RPMI8226 (cell line): ENCODE measurements at regions not wholly inside any gene's neighbourhood (a gene's known extent, or its start where the extent isn't known, plus 50 kb on each side); places are given as distances from the start of the nearest gene placed in this dataset.
"Not testable (repeated sequence)": the region's sequence is repeated elsewhere in the genome, so short reads cannot be mapped to it uniquely, and the experiment has no call there.

Experiments
- DNase-seq: peaks from one replicate; pipeline ENCODE4 v3.0.0-alpha.2; 2015

DNA sequence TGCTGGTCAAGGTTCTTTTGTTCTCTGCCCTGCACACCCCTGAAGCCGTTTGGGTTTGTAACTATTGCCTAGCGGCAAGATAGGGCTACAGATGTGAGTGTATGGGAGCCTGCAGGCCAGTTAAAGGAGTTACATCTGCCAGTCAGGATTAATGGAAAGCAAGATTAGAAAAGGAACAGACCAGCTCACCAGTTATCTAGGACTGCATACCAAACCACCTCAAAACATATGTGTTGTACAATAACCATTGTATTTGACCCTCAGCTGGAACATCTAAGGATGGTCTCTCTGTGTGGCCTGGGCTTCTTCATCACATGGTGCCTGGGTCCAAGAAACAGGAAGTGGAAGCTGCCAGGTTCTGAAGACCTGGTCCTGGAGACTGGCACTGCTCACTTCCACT, 52.5 kb upstream of the FBXO28 start:
- DNase-seq: no peak

DNA sequence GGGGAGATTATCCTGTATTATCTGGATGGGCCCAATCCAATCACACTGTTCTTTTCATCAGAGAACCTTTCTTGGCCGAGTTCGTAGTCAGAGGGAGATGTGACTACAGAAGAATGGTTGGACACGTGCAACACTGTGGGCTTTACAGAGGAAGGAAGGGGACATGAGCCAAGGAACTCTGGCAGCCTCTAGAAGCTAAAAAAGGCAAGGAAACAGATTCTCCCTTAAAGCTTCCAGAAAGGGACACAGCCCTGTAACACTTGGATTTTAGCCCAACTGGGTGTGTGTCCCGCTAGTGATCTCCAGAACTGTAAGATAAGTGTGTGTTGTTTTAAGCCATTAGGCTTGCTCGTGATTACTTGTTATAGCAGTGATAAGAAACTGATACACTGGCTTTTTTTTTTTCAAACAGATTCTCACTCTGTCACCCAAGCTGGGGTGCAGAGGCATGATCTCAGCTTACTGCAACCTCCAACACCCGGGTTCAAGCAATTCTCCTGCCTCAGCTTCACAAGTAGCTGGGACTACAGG, 53.9 kb upstream of the FBXO28 start:
- DNase-seq: no peak

DNA sequence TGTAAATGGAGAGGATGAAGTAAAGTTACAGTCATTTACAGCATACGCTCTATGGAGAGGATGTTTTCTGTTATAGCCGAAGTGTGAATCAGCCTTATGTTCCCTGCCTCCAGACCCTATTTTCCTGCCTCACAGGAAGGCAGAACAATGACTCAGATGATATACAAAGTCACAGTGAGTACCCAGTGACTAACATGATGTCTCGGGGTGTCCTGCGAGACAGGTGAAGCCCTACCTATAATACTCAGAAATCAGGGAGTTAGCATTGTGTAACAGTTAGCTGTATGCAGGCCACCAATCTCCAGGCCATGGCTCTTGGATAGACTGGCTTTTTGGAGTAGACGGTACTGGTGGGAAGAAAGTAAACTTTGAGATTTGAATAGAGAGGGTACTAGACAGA, 55.6 kb upstream of the FBXO28 start:
- DNase-seq: no peak

DNA sequence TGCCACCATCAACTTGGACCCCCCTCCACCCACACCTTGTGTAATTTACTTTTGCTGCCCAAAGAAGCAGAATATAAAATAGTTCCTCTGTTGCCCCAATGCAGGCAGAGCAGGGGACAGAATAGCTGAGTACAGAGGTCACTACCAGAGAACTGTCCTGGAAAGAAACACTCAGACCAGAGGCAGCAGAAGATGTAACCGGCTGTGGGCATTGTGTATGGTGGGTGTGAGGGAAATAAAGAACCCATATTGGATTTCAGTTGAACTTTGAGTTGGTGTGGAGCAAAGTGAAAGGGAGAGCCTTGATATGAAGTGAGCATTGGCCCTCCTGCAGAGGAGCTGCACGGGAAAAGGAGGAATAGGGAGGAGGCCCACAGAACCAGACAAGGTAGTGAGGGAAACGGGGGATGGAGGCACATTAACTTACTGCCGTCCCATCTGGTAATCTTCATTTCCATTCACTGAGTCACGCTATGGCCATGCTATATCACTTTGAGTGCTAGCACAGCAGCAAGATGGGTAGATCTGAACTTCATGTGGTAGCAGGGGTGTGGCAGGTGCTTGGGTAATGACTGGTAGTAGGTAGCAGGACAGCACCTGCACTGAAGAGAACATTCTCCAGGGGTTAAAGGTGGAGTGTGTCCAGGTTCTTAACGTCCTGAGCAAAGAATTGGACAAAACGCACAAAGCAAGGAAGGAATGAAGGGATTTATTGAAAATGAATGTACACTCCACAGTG, 56.3 kb upstream of the FBXO28 start:
- no peak for DNase-seq

DNA sequence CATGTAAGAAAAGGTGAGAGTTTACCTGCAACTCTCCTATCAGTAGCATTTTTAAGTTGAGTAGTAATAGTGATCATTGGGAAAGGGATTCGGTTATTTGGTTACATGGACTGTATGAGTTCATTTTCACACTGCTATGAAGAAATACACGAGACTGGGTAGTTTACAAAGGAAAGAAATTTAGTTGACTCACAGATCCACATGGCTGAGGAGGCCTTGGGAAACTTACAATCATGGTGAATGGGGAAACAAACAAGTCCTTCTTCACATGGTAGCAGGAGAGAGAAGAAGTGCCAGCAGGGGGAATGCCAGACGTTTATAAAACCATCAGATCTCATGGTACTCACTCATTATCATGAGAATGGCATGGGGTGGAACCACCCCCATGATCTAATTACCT, 59.3 kb upstream of the FBXO28 start:
- DNase-seq: no peak

DNA sequence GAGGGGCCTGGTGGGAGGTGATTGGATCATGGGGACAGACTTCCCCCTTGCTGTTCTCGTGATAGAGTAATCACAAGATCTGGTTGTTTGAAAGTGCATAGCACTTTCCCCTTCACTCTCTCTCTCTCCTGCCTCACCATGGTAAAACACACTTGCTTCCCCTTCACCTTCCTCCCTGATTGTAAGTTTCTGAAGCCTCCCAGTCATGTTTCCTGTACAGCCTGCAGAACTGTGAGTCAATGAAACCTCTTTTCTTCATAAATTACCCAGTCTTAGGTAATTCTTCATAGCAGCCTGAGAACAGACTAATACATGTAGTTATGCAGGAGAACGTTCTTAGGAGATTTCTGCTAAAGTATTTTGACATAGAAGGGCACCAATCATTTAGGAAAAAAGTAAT, 59.9 kb upstream of the FBXO28 start:
- no peak for DNase-seq

DNA sequence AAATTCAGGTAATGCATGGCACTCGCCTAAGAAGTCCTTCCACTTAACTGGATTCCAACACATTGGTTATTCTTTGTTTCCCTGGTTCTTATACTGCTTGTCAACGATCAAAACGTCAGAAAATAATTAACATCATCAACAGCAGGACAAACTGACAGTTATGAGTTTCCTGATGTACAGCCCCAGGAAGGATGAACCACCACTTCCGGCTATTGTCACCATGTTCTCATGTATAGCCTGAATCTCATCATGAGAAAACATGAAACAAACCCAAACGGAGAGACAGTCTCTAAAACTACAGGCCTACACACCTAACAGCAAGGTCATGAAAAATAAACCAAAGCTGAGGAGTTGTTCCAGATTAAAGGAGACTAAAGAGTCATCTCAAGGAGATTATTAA, 60.5 kb upstream of the FBXO28 start:
- DNase-seq: no peak

DNA sequence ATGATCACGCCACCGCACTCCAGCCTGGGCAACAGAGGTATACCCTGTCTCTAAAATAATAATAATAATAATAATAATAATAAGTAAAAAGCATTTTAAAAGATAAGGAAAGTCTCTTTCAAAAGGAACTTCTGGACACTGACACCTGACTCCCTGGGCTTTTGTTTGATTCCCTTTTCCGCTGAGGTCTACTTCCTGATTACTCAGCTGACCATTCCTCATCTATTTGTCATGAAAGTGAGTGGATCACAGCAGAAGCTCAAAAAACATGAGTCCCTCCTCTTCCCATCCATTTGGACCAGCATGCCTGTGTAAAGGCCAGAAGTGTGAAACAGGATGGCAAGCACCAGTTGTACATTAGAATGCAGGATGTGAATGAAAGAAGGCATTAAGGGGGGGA, 61.1 kb upstream of the FBXO28 start:
- no peak for DNase-seq

DNA sequence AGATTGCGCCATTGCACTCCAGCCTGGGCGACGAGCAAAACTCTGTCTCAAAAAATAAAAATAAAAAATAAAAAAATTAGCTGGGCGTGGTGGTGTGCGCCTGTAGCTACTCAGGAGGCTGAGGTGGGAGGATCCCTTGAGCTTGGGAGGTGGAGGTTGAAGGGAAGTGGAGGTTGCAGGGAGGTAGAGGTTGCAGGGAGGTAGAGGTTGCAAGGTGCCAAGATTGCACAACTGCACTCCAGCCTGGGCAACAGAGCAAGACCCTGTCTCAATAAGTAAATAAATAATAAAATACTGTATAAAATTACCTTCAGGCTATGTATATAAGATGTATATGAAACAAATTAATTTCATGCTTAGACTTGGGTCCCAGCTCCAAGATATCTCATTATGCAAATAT, 62.1 kb upstream of the FBXO28 start:
- DNase-seq: not testable (repeated sequence)

DNA sequence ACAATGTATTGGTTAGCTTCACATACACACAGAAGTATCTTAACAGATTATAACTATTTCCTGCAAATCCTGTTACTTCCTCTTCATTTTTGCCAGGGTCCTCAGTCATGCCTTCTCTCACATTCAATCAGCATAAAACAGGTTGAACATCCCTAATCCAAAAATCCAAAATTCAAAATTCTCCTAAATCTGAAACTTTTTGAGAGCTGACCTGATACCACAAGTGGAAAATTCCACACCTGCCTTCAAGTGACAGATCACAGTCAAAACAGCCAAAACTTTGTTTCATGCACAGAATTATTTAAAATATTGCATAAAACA, 62.9 kb upstream of the FBXO28 start:
- no peak for DNase-seq

DNA sequence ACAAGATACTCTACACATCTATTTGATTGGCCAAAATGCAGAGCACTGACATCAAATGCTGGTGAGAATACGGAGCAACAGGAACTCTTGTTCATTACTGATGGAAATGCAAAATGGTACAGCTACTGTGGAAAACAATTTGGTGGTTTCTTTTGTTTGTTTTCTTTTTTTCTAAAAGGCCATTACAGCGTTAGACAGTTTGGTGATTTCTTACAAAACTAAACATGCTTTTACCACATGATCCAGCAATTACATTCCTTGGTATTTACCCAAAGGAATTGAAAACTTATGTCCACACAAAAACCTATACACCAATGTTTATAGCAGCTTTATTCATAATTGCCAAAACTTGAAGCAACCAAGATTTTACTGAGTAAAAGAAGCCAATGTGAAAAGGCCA, 66.4 kb upstream of the FBXO28 start:
- DNase-seq: no peak

DNA sequence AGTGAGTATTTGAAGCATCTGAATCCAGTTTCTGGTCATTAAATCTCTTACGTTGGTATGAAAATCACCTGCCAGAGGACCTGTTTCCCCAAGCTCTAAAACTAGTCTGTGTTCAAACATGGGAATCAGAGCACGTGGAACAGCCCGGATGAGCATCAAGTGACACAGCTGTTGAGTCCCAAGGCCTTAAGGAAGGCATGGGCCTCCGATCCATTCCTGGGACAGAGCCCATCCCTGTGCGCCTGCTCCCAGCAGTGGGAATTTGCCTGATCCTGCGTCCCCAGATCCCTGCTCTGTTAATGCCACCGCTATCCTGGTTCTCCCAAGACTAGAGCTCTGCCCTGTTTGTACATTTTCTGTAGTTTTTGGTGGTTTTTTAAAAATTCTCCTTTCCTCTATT, 68.4 kb upstream of the FBXO28 start:
- DNase-seq: no peak

DNA sequence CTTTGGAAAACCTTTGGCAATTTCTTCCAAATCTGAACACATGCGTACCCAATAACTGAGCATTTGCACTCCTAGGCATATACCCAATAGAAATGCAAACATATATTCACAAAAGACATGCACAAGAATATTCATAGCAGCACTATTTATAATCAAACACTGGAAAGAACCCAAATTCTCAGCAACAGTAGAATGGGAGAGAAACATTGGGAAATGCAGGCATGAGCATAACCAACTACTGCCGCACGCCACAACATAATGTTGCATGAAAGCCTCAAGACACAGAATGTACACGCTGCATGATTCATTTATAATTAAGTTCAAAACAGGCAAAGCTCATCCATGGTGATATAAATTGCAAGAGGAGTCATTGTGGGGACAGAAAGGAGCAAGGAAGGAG, 69.5 kb upstream of the FBXO28 start:
- DNase-seq: no peak

DNA sequence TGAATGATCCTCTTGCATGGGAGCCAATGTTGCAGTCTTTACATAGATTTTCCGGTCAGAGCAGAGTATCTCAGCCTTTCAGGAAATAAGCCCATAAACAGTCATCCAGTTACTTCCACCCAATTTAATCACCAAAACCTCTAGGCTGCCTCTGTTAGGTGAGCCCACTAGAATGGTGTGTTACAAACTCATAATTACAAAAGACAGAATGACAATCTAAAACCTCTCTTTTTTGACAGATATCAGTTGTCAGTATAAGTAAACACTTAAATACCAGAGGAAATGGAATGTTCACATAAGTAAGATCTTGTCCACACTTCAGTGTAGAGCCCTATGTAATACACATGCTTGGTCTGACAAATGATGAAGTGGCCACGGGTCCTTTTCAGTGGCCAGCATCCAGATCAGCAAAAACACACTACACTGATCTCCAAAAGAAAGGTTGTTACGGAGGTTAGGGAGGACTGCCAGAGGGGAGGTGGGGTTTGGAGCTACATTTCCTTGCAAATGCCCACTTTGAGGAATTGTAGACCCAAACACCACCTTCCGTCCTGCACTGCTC, 71.3 kb upstream of the FBXO28 start:
- no peak for DNase-seq

DNA sequence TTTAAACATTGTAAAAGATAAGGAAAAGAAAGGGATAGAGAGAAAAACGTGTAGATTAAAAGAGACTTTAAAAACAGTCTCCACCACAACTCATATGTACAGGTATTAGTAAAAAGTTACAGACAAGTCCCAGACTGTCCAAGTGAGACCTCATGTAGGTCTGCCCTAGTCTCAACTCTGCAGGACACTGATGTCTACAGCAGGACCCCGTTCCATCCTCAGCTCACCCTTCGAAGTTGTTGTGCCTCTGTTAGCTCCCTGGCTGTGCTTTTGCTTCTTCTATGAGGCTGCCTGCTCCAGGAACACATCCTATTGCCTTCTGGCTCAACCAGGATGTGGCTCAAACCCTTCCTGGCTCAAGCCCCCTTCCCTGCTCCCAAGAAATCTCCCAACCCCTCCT, 72.9 kb upstream of the FBXO28 start:
- no peak for DNase-seq

DNA sequence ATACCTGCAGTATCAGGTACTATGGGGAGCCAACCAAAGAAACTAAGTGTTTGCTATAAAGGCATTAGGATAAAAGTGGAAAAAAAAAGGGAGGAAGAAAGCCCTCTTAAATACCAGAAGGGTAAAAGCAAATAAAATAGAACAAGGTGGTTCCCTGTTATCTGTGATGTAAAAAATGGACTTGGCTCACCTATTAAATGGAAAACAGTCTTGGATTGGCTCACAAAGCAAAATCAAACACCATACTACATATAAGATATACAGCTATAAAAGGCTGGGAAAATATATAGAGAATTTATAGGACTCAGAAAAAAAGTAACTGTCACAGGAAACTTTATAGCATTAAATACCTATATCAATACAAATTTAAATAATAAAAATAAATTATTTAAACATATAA, 73.5 kb upstream of the FBXO28 start:
- DNase-seq: not testable (repeated sequence)

DNA sequence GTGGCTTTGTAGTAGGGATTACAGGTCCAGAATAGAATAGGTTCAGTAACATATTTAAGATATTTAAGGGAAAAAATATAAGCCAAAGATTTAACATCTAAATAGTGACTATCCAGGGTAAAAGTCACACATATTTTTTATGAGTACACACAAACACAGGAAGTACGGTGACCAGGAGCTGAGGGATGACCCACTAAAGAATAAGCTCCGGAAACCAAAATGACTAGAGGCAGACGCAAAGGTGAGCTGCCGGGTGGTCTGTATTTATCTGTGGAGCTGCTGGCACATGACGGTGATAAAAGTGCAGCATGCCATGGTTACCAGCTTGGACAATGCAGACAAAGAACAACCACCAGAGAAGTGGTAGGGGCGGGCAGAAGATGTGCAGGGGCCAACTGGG, 73.9 kb upstream of the FBXO28 start:
- DNase-seq: not testable (repeated sequence)

DNA sequence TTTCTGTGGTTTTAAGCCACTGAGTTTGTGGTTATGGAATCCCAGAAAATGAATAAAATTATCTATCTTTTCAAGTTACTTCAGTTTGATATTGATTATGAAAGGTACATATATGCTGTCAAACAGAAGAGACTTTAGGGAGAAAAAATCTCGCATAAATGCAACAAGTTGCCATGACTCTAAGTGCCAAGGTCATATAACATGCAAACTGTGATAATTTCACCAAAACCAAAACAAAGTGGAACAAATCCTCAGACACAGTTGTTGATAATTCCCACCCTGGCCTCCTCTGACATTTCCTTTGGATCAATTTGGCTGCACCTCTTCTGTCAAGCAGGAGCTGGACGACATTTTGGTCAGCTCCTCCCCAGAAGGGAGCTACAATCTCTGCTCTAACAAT, 75.1 kb upstream of the FBXO28 start:
- DNase-seq: not testable (repeated sequence)

DNA sequence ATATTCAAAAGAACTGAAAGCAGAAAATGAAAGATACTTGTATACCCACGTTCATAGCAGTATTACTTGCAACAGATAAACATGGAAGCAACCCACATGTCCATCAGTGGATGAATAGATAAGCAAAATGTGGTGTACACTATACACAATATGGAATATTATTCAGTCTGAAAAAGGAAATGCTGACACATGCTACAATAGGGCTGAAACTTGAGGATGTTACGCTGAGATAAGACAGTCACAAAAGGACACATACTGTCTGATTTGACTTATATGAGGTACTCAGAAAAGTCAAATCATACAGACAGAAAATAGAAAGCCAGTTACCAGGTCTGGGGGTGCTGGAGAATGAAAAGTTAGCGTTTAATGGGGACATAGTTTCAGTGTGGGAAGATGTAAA, 76.5 kb upstream of the FBXO28 start:
- DNase-seq: not testable (repeated sequence)

DNA sequence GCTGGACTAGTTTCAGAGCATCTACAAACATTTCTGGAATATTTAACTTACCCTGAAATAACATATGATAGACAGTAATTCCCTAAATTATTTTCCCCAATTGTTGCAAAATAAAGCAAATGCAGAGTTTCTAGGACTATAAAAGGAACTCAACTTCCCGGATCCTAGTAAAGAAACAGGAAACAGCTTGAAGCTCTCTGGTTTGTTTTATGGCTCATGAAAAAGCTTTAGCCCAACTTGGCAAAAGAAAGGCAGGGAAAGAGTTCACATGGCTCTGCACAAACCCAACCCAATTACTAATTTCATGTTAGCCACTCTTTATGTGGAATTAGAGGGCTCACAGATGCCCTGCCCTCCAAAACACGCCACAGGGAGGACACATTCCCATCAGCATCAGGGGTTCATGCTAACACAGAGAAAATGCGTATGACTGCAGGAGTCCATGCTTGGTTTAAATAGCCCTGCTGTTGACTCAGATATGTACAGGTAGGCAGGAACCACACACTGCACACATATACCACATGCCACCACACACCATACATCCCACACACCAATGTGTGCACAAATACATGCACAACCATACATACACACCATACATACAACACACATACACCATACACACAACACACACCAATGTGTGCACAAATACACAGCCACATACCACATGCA, 81.2 kb upstream of the FBXO28 start:
- not testable (repeated sequence) for DNase-seq

DNA sequence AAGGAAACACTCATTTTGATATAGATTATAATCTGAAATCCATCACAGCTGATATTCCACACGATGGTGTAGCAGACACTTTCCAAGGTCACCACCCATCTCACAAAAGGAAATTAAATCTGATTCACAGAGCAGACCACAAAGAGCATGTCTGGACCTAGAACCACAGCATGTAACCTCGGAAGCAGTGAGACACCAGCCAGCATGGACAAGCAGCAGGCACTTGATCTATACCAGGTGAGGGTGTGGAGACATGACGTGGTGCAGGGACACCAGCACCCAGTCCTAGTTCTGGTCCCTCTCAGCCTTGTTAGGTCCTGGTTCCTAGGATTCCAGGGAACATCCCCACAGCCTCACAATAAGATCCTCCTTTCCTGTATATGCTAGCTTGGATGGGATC, 81.9 kb upstream of the FBXO28 start:
- not testable (repeated sequence) for DNase-seq

DNA sequence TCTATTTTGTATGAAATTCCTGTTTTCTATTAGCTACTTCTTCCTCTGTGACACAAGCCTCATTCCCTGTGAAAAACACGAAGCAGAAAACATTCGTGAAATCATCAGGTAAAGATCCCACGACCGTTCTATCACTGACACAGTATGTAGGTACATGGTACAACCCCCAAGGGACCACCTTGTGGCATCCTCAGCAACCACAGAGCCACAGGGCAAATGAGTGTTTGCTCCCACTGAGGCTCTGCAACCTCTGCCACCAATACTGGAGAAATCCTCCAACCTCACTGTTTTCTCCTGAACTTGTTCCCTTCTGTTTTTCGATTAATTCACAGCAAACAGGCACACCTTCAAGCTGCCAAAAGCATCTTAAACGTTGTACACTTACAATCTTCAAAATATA, 83.7 kb upstream of the FBXO28 start:
- not testable (repeated sequence) for DNase-seq

DNA sequence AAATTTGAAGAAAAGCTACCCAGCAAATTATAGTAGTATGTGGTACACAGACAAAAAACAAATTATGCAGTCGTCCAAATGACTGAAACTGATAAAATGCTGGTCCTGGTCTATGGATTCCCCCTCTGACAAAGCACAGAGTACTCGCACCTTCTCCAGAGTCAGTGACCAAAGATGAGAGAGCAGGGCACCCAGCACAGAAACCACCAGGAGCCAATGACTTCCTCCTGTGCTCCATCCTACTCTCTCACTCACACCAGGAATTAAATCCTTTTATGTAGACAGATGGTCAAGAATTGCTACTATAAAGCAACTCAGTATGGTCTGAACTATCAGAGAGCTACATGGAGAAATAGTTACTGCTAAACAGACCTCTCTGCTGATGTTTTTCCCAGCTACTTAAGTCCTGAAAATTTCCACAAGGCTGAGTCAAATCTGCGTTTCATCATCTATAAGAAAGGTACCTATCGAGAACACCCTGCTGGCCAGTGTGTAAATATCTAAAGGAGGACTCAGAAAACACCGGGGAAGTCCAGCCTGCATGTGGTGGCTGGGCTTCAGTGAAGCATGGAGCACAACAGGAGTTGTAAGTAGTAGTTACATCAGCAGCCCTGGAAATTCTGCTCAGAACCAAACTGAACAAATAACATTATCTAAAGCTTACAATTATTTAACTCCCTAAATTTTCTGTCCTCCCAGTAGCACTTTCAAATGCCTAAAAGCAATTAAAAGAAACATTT, 84.5 kb upstream of the FBXO28 start:
- not testable (repeated sequence) for DNase-seq

DNA sequence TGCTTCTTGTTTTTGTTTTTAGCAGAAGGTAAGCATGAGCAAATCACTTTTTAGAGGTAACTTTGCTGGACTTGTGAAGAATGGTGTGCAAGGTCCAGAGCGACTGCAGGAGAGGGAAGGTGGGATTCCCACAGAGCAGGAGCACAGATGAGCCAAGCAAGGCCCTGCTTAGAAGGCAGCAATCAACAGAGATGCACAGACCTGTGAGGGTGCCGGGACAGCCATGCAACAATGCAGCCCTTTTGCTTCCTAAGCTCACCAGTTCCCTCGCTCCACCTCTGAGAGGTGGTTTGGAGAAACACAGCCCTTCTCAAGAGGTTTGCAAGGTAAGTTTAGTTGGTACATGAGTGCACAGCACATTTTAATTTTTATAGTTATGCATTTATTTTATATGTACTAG, 85.1 kb upstream of the FBXO28 start:
- DNase-seq: not testable (repeated sequence)
